Left kidney (tissue), 1 donor: ENCODE measurements at regions not wholly inside any gene's neighbourhood (a gene's known extent, or its start where the extent isn't known, plus 50 kb on each side); places are given as distances from the start of the nearest gene placed in this dataset.

Source experiments
- DNase-seq: peaks from one replicate; pipeline ENCODE4 v3.0.0-alpha.2; 2013

DNA sequence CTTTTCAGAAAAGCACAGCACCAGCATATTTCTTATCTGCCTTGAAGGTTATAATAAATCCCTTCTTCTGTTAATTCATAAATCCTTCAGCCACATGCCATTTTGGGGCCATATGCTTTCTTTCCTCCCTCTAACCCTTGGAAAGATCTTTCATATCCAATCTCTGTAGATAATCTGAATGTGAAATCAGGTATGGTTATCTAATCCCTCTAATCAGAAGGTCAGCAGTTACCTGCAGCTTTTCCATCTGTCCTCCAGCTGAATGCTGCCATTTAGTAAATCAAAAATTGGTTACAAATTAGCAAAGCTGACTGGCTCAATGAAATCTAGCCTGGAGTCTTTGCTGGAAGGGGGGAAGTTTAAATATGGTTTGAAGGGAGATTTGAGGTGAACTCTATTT, 230.5 kb downstream of the PIK3C3 start:
- no peak for DNase-seq

DNA sequence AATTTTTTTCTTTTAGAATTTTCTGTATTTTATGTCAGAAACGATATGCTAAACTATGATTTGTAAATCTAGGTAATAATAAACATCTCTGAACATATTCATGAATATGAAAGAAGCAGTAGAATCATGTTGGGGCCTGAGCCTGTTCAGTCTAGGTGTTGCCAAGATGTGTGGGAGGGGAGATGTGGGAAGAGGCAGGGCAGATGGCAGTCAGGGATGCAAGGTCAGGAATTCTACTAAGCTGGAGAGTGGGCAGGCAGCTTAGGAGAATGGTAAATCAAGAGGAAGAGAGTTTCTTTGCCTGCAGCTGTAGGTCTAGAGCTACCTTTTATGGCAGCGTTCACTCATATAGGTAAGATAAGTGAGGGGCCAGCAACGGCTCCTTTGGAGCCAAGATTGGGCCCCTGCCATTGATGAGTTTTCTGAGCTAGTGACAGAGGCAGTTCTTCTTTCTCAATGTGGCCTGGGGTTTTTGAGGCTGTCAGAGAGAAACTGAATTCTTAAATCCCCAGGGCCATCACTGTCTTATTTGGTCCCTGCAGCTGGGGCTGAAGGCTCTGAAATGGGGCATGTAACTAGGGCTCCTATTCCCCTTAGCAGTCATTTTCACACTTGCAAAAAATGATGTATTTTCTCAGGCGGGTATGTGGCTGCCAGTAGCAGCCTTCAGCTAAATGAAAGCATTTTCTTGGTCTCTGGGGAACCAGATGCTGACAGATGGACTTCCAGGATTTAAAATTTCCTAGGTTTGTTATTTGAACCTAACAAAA, 232.8 kb downstream of the PIK3C3 start:
- no peak for DNase-seq

DNA sequence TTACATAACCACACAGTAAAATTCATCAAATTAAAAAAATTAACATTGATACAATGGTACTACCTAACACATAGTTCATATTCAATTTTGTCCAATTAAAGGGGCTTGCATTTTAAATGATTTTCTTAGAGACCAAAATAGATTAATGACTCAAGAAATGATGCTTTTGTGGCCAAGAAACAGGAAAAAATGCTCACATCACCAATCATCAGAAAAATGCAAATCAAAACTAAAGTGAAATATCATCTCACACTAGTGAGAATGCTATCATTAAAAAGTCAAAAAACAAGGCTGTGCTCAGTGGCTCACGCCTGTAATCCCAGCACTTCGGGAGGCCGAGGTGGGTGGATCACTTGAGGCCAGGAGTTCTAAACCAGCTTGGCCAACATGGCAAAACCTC, 235.6 kb downstream of the PIK3C3 start:
- no peak for DNase-seq

DNA sequence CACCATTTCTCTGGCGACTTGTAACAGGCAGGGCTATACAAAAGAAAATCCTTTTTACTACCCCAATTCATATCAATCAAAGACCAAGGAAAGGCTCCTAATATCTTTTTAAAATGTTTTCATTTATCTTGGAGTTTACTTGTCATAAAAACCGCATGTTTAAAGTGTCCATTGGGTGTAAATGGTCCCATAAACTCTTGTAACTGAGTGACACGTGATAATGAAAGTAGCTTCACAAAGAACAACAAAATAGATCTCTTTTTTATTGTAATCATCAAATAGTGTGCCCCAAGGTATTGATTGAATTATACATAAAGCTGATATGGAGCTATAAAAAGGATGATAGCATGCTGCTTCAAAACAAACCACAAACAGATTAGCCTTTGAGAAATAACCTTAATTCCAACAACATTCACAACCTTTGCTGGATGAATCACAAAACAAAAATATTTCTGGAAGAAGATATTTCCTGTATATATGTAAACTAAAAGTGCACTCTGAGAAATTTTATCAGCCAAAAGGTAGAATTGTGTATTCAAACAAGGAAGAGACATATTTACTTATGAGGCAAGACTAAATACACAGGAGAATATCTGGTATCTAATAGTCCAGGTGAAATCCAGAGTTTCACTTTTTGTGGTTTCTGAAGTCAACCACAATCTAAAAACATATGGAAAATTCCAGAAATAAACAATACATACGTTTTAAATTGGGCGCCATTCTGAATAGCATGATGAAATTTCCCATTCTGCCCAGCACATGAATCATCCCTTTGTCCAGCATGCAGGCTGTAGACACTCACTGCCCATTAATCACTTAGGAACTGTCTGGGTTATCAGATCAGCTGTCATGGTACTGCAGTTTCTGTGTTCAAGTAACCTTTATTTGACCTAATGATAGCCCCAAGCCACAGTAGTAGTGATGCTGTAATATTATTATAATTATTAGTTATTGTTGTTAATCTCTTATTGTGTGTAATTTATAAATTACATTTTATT, 237.5 kb downstream of the PIK3C3 start:
- DNase-seq = no peak

DNA sequence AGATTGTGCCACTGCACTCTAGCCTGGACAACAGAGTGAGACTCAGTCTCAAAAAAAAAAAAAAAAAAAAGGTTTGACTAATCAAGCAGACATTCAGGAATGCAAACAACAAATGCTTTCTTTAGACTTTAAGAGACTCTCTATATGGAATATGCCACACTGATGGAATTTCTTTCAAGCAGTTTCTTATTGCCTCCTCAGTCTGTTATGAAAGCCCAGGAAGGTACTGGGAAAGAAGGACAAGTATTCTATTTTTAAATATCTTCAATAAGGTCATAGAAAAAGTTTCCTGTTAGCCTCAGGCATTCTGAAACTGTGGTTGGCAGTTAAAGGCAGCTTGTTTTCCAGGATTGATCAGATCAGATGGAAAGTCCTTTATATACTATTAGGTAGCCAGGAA, 241.6 kb downstream of the PIK3C3 start:
- no peak for DNase-seq

DNA sequence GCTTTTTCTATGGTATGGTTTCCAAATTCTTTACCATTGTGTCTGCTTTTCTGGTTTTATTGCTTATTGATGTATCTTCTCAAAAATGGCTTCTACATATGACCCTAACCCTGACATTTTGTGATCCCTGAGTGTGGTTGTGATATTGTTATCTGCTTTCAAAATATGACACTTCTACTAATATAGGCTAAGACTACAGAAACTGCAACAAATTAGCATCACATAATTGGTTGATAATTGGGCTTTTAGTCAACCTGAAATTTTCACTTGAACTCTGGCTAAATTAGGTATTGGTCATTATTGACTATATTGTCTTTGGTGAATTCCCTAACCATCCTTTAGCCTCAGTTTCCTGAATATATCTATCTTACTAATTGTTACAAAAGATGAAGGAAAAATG, 246.1 kb downstream of the PIK3C3 start:
- DNase-seq = no peak

DNA sequence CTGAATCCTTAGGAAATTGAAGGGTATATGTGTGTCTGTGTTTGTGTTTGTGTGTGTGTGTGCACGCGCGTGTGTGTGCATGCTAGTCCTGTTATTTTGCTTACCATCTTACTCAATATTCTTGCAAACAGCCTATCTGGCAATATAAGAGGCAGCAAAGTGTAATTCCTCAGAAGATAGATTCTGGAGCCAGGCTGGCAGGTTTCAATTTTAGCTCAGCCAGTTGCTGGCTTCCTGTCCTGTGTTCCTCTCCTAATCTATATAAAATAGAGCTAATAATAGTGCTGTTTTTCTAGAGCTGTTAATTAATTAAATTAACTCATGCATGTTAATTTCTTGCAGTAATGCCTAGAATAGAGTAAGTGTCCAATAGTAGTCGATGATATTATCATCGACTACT, 256.2 kb downstream of the PIK3C3 start:
- DNase-seq = no peak

DNA sequence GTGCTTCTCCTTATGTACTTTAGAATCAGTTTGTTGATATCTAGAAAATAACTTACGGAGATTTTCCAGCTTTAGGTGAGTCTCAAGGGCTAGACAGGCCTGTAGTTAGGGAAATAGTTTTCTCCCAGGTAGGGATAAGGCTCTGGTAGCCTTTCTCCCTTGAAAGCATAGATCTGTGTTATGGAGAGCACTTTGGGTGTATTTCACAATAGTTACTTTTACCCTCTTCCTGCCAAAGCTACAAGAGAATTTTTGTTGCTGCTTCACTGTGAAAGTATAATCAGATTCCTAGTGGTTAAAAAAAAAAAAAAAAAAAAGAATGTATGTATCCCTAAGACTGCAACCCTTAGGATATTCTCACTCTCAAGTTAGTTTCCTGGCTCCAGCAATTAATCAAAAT, 267.5 kb downstream of the PIK3C3 start:
- no peak for DNase-seq

DNA sequence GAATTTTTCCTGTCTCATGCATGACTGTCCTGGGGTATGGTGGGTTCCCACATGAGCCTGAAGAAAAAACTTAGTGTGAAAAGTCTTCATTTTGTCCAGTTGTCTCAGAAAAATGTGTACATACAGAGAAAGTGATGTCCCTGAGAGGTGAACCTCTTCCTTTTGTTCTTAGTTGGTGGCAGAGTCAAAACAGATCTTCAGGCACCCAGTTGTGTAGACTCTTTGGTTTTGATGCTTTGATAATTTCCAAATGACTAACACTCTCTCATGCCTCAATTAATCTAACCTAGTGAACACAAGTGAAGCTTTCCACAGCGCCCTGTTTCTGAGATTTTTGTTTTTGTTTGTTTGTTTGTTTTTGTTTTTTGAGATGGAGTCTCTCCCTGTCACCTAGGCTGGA, 273.5 kb downstream of the PIK3C3 start:
- DNase-seq = no peak

DNA sequence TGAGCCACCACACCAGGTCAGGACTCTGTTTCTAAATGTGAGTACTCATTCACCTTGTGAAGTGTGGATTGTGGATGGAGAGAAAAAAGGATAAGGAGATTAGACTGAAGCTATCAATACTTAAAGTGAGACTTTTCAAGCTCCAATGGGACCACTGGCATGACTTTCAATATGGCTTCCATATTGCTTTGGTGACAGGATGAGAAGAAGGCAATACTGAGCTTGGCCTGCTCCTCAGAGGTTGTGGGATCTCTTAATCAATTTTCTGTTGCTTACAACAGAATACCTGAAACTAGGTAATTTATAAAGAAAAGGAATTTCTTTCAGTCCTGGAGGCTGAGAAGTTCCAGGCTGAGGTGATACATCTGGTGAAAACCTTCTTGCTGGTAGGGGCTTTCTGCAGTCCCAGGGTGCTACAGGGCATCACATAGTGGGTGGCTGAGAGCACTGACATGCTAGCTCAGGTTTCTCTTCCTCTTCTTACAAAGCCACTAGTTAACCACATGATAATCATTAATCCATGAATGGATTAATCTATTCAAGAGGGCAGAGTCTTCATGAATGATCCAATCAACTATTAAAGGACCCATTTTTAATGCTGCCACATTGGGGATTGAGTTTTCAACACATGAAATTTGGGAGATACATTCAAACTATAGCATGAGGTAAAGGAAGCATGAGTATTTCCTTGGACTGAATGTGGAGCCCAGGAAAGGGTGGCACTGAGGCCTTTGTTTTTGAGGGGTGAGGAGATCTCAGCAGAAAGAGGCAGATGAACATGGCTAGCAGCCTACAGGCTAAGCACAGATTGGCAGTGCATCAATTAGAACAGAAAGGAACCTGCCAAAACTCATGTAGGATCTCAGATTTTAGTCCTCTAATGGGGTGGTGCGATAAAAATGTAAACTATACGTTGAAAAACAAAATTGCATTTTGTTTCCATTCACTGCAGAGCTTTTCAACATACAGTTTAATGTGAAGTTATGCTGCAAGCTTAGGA, 274.5 kb downstream of the PIK3C3 start:
- no peak for DNase-seq

DNA sequence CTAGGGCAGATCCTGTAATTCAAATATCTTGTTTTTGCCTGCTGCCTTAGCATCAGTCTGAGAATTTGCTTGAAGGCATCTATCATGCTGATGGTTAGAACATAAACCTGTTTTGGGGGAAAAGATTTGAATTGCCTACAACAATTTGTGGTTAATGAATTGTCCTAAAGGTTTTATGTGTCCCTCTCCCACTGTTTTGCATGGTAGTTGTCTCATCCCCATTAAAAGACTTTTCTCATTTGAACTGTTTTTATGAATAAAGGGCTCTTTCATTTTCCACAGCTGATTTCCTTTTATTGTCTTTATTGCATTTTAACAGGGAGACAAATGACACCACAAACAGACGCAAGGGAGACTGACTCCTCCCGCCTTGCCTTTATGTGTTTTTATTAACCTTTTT, 275.6 kb downstream of the PIK3C3 start:
- no peak for DNase-seq

DNA sequence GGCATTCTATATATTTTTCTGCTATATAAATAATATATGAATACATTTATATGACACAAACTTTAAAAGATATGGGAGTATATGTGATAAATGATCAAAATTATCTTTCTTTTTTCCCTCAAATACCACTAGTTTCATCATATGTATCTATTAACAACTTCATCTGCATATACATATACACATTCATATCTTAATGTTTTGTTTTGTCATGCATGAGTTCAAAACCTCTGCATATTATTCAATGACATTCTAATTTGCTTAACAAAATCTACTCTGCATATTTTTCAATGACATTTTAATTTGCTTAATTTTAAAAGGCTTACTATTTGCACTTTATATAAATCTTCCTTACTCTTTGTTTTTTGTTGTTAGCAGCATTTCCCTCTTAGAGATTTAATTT, 276.2 kb downstream of the PIK3C3 start:
- DNase-seq = no peak

DNA sequence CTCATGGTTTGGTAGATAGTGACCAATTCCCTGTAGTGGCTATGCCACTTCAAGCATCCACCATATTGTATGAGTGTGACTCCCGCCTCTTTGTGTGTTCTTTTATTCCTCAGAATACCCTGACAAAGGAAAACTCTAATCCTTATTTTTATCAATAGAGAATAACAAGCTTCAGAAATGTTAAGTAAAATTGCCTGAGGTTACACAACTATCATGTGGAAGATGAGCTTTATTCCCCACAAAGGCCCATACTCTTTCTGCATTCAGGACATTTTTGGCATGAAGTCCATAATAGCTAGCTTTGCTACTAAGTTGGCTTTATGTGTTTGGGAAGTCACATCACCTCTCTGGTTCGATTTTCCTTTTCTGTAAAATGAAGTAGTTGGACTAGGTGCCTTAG, 276.8 kb downstream of the PIK3C3 start:
- no peak for DNase-seq

DNA sequence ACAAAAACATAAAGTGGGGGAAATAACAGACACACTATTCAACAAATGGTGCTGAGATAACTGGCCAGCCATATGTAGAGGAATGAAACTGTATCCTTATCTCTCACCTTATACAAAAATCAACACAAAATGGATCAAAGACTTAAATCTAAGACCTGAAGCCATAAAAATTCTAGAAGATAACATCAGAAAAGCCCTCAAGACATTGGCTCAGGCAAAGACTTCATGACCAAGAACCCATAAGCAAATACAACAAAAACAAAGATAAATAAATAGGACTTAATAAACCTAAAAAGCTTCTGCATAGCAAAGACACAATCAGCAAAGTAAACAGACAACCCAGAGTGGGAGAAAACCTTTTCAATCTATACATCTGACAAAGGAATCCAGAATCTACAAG, 278.9 kb downstream of the PIK3C3 start:
- no peak for DNase-seq

DNA sequence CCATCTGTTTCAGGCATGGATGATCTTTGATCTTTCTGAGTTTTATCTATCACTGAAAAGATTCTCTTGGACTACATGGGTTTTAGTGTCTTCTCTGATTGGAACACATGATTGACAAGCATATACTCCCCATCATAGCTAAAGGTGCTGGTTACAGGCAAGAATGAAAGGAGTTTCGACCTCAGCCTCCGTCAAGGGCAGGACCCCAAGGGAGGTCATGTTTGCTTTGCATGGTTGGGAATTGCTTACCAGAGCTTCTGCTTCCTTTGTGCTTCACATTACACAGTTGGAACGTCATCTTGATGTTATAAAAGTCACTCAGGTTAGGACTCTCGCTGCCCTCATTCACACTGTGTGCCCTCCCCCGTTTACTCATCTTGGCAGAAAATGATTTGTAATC, 287.7 kb downstream of the PIK3C3 start:
- DNase-seq = no peak

DNA sequence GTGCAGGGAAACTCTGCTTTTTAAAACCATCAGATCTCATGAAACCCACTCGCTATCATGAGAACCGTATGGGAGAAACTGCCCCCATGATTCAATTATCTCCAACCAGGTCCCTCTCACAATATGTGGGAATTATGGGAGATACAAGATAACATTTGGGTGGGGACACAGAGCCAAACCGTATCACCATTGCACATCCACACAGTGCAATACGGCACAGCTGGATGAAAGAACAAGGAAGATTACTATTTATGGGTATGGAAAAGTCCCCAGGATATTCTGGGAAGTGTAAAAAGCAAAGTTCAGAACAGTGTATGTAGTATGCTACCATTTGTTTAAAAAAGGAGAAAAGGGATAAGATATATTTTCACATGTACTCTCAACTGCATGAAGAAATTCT, 290.1 kb downstream of the PIK3C3 start:
- no peak for DNase-seq

DNA sequence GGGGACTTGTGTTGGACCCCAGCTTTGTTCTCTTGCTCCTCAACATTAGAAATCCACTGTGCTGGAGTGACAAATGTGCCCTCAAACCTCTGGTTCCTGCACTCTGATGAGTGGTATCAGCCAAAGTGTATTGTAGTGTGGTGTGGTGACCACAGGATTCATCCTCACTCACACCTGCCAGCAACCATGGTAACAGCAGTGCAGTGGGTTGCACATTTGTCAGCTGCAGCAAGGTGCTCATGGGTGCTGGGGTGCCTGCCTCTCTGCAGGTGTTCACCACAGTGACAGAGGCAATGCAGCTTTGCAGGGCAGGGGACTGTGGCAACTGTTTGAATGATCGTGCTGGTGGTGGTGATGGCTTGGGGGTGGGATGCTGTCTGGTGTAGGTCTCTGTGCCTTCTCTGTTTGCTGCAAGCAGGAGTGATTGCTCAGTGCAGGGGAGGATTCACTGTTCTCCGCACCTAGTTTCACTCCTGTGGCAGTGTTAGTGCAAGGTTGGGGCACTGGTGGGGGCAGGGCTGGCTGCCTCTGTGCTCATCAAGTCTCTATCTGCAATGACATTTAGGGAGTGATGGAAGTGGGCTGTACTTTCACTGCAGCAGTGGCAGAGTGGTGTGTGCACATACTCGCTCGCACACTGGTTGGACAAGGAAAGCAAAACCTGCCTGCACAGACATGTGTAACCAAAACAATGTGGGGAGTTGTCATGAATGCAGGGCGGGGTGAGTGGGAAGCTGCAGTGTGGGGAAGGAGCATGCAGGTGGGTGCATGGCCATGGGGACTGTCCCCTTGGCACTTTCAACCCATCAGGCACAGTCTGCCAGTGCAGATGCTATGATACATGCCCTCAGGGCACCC, 301.1 kb downstream of the PIK3C3 start:
- DNase-seq = no peak

DNA sequence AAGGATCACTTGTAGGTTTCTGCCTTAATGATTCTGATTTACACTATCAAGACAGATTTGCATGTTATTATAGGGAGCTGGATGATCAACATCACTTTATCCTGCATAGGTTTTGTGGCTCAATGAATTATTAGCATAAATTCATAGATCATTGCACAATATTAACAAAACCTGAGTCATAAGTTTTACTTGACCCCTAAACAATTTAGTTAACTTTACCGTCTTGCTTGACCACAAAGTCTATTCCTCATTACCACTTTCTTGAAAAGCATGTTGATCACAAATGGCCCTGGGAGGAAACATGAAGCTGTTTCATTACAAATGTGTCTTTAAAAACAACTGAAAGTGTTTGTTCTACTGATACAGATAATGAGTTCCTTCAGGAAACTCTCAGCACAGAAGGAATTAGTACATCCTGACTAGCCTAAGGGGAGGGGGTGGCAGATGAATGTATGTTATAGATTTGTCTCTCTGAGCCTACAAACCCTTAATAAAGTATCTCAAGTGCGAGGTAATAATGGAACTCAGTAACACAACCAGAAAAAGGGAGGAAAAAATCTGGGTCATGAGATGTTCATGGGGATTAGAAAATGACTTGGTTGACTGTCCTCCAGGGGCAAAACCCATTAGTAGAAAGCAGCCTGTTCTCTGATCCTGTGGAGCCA, 303.4 kb downstream of the PIK3C3 start:
- DNase-seq = no peak

DNA sequence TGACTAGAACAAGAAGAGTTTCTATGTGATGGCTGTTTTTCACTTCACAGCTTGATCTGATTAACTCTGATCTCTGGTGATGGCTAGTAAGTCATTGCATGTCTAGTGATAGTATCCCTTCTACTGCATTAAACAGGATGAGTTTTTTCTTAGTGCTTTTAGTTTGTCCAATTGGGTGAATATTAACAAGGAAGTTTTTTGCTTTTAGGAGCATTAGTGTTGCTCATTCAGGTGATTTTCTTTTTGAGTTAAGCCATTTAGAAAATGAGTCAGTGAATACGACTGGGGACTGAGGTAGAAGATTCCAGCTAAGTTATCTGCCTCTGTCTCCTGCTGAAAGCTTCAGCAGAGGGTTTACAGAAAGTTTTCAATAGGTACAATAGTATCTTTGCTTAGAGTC, 306.7 kb downstream of the PIK3C3 start:
- DNase-seq = no peak

DNA sequence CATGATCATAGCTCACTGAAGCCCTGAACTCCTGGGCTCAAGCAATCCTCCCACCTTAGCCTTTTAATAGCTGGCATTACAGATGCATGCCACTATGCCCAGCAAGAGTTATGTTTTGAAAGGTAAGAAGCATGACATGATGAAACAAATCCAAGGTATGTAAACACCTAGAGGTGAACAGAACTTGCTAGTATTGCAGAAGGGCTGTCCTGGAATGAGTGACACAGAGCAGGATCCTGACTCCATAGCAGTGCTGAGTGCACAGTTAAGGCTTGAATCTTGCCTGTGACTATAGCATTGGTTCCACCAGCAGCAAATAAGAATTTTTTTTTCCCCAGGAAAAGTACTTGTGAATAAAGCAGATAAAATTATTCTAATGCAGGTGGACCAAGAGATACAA, 309.5 kb downstream of the PIK3C3 start:
- DNase-seq = no peak
